ENCODE measurements at regions not wholly inside any gene's neighbourhood (a gene's known extent, or its start where the extent isn't known, plus 50 kb on each side); places are given as distances from the start of the nearest gene placed in this dataset.
A peak's percentile ranks its signal among the peaks of the same experiment; 100 is the strongest.

GRCh38 chr9:2453701-2454100, 167.9 kb upstream of the VLDLR start:
- DNase-seq (ENCODE audit: low spot score) = no peak

DNA sequence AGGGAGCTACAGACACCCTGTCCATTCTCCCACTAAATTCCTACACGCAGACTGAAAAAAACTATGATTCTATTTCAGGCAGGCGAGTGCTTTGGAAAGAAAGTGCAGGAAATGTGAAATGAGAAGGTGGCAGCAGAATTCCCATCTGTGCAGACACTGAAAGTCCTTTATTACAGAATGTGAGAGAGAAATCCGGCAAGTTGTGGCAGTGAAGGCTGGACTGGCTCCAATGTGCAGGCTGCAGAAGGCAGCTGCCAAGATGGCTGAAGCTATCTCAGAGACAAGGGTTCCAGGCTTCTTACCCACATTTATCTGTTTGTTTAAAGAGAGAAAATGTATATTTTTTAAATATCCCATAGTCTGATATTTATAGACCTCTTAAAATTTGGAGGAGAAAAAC, 161.8 kb upstream of the VLDLR start:
- no peak for DNase-seq (ENCODE audit: low spot score)

- DNase-seq (ENCODE audit: low spot score) = peak; percentile 10
Measured at GRCh38 chr9:2461892-2462291, 159.7 kb upstream of the VLDLR start.

DNA sequence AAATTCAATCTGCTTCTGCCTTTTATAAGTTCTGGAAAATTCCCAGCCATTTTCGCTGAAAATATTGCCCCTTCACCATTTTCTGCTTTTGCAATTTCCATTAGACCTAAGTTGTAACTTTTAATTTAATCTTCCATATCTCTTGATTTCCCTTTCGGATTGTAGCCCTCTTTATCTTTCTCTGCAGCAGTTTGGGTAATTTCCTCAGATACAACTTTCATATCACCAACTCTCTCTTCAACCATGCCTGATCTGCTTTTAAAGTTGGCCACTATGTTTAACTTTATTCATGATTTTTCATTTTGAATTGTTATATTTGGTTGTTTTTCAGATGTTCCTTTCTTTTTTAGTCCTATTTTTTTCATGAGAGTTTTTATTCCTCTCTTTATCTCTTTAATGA, 157.0 kb upstream of the VLDLR start:
- no peak for DNase-seq (ENCODE audit: low spot score)

- DNase-seq (ENCODE audit: low spot score) = no peak
Measured at GRCh38 chr9:2465516-2465915, 156.1 kb upstream of the VLDLR start.

- DNase-seq (ENCODE audit: low spot score) = peak; percentile 39
Measured at GRCh38 chr9:2465921-2466460, 155.6 kb upstream of the VLDLR start.

- DNase-seq (ENCODE audit: low spot score) = no peak
Measured at GRCh38 chr9:2466703-2467102, 154.9 kb upstream of the VLDLR start.

- DNase-seq (ENCODE audit: low spot score) = peak; percentile 21
Measured at GRCh38 chr9:2469681-2470221, 151.8 kb upstream of the VLDLR start.

DNA sequence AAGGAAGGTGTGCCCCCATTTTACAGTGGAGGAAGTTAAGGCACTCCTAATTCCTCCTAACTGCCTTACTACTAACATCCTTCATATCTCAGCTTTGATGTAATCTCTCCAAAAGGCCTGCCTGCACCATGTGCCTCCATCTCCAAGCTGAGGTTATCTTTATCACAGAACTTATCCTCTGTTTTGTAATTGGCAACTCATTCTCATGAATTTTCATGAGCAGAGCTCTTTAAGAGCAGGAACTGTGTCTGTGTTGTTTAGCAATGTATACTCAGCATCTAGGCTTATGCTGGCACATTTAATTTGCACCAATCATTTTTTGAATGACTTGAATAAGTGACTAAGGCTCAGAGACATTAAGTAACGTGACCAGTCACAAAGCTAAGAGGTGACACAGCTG, 147.9 kb upstream of the VLDLR start:
- no peak for DNase-seq (ENCODE audit: low spot score)

GRCh38 chr9:2477755-2478154, 143.8 kb upstream of the VLDLR start:
- no peak for DNase-seq (ENCODE audit: low spot score)

DNA sequence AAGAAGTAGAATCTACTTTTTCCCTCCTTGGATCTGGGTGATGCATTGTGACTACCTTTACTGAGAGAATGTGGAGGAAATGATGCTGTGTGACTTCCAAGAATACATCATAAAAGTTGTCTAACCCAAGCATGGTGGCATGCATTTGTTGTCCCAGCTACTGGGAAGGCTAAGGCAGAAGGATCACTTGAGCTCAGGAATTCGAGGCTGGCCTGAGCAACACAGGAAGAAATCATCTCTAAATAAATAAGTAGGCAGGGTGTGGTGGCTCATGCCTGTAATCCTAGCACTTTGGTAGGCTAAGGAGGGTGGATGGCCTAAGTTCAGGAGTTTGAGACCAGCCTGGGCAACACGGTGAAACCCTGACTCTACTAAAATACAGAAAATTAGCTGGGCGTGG, 143.2 kb upstream of the VLDLR start:
- DNase-seq (ENCODE audit: low spot score) = no peak

GRCh38 chr9:2479056-2479565, 142.5 kb upstream of the VLDLR start:
- DNase-seq (ENCODE audit: low spot score) = no peak

GRCh38 chr9:2480255-2480837, 141.2 kb upstream of the VLDLR start:
- no peak for DNase-seq (ENCODE audit: low spot score)

GRCh38 chr9:2481216-2481615, 140.4 kb upstream of the VLDLR start:
- DNase-seq (ENCODE audit: low spot score) = no peak

GRCh38 chr9:2486988-2487387, 134.6 kb upstream of the VLDLR start:
- DNase-seq (ENCODE audit: low spot score) = no peak

DNA sequence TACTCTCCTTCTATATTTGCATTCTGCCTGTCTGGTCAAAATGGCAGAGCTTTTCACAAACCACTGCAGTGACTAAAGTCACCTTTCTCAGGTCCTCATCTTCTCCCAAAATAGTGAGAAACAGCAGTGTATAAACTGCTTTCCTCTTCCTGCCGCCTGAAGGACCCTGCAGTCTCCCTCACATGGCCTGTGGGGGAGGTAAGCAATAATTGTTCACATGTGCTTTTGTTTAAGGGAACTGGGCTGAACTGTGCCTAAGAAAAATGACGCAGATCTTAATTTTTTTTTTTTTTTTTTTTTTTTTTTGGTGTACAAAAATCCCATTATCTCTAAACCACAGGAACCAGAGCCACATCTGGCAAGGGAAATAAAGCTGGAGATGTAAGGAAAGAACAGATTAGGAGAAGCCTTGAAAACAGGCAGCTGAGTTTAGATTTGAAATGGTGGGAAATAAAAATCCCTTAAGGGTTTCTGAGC, 131.7 kb upstream of the VLDLR start:
- DNase-seq (ENCODE audit: low spot score) = no peak

- no peak for DNase-seq (ENCODE audit: low spot score)
Measured at GRCh38 chr9:2492161-2492560, 129.4 kb upstream of the VLDLR start.

- DNase-seq (ENCODE audit: low spot score) = no peak
Measured at GRCh38 chr9:2493109-2493508, 128.5 kb upstream of the VLDLR start.

- no peak for DNase-seq (ENCODE audit: low spot score)
Measured at GRCh38 chr9:2493529-2493928, 128.1 kb upstream of the VLDLR start.

GRCh38 chr9:2494562-2494961, 127.0 kb upstream of the VLDLR start:
- peak; percentile 23 for DNase-seq (ENCODE audit: low spot score)

DNA sequence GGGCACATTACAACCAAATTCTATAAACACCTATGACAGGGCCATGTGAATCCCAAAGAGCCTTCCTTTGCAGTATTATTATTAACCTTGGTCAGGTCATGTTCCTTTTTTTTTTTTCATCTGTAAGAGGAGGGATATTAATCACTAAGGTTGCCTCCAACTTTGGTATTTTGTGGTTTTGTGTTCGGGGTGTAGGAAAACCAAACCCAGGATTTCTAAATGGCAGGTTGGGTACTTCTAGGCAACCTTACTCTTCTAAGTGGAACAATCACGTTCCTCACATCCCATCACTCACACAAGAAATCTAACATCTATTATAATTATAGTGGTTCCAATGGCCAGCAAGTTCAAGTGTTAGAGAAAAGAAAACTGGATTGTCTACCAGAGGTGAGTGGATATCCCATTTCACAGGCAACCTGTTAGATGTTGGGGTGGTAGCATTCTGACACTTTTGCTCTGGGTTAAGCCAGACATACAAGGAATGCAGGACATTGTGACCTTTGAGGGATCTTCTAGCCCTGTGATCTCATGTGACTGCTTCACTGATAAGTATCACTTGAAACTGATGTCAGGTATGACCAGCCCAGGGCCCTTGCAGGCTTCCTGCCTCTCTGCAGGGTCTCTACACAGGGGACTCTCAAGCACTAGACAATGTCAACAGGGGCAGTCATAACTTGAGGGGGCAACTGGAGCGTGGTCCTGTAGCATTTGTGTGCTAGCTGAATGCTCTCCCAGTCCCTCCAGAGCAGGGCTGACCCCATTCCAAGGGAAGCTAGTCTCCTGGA, 126.2 kb upstream of the VLDLR start:
- no peak for DNase-seq (ENCODE audit: low spot score)

DNA sequence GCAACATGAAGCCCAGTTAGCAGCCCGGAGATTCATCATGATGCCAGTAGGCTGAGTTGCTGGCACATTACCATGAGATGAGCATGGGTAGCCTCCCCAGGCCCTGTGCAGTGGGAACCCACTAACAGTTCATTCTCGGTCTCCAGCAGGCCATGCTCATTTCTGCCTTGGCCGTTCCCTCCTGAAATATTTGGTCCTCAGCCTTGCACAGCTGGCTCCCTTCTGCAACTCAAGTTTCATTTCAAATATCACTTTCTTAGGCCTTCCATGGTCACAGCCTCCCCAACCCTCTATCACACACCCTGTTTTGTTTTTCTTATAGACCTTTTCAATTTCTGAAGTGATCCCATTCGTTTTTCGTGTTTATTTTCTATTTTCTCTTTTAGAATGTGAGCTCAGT, 125.4 kb upstream of the VLDLR start:
- no peak for DNase-seq (ENCODE audit: low spot score)

- DNase-seq (ENCODE audit: low spot score) = no peak
Measured at GRCh38 chr9:2496934-2497333, 124.7 kb upstream of the VLDLR start.
